IMR-90 (cell line): ENCODE measurements at regions not wholly inside any gene's neighbourhood (a gene's known extent, or its start where the extent isn't known, plus 50 kb on each side); places are given as distances from the start of the nearest gene placed in this dataset.

Source experiments
- ATAC-seq: fragments of 200-7000 bp; cut with Tn5 transposase; 2 replicates; pipeline ENCODE4 v1.9.1; 2020; ENCODE audit warnings: low read depth, mild to moderate bottlenecking, moderate library complexity
- BruUV-seq: library from RNA; stranded (reverse); fragments of 400-500 nt; replicated peaks from 2 replicates; lab custom pipeline; 2021; lab: Mats Ljungman, UMichigan
- CTCF ChIA-PET: fragments of 300-600 bp; formaldehyde crosslinking; extraction: SDS; loops from one replicate; lab custom pipeline; 2021; ENCODE audit warnings: antibody characterized with exemption; lab: Yijun Ruan, JAX
- POLR2A ChIA-PET: fragments of 300-600 bp; sonication (Branson Sonifier 250); formaldehyde crosslinking; loops from one replicate; lab custom pipeline; 2022; ENCODE audit warnings: antibody characterized with exemption; ENCODE audit not compliant: unreplicated experiment; lab: Charles Lee
- DNase-seq: peaks from one replicate; pipeline ENCODE4 v3.0.0; 2013
- H2AFZ ChIP-seq: replicated peaks from 2 replicates; pipeline ENCODE3; 2013; ENCODE audit warnings: low read length, mild to moderate bottlenecking; ENCODE audit not compliant: poor library complexity
- H2AK5ac ChIP-seq: 2 replicates; pipeline ENCODE4 v1.6.1; 2013; ENCODE audit warnings: low read depth, low read length, inconsistent platforms
- H2AK9ac ChIP-seq: replicated peaks from 2 replicates; pipeline ENCODE3; 2013; ENCODE audit warnings: mild to moderate bottlenecking, low read depth, low read length, moderate library complexity; ENCODE audit not compliant: poor library complexity
- H2BK120ac ChIP-seq: 2 replicates; pipeline ENCODE4 v1.6.1; 2013; ENCODE audit warnings: low read depth, low read length, inconsistent platforms
- H2BK15ac ChIP-seq: 3 replicates; pipeline ENCODE4 v1.6.1; 2013; ENCODE audit warnings: low read depth, low read length, inconsistent platforms
- H2BK20ac ChIP-seq: 2 replicates; pipeline ENCODE4 v1.6.1; 2013; ENCODE audit warnings: low read depth, mild to moderate bottlenecking, inconsistent platforms, low read length, moderate library complexity
- H2BK5ac ChIP-seq: 2 replicates; pipeline ENCODE4 v1.6.1; 2013; ENCODE audit warnings: mild to moderate bottlenecking, low read depth, low read length, inconsistent platforms; ENCODE audit not compliant: poor library complexity, severe bottlenecking
- H3K14ac ChIP-seq: replicated peaks from 2 replicates; pipeline ENCODE4 v1.6.1; 2013; ENCODE audit warnings: low read depth, low read length, inconsistent platforms
- H3K18ac ChIP-seq: 2 replicates; pipeline ENCODE4 v1.6.1; 2013; ENCODE audit warnings: low read depth, low read length, control low read depth
- H3K23ac ChIP-seq: 2 replicates; pipeline ENCODE4 v1.6.1; 2013; ENCODE audit warnings: low read depth, low read length, inconsistent platforms
- H3K27ac ChIP-seq: 2 replicates; pipeline ENCODE4 v1.5.1; 2013; ENCODE audit warnings: mild to moderate bottlenecking, control low read depth, low read length; ENCODE audit not compliant: insufficient read depth
- H3K27me3 ChIP-seq: 2 replicates; pipeline ENCODE4 v1.6.1; 2013; ENCODE audit warnings: low read length; ENCODE audit not compliant: control insufficient read depth, insufficient read depth
- H3K36me3 ChIP-seq: 2 replicates; pipeline ENCODE4 v1.6.1; 2013; ENCODE audit warnings: low read length, mixed read lengths; ENCODE audit not compliant: control insufficient read depth, insufficient read depth
- H3K4ac ChIP-seq: 2 replicates; pipeline ENCODE4 v1.6.1; 2013; ENCODE audit warnings: low read depth, low read length, inconsistent platforms
- H3K4me1 ChIP-seq: 2 replicates; pipeline ENCODE4 v1.6.1; 2013; ENCODE audit warnings: low read length, mixed read lengths; ENCODE audit not compliant: control insufficient read depth, insufficient read depth
- H3K4me2 ChIP-seq: 2 replicates; pipeline ENCODE4 v1.6.1; 2013; ENCODE audit warnings: low read depth, mild to moderate bottlenecking, control low read depth, low read length, moderate library complexity
- H3K4me3 ChIP-seq: 2 replicates; pipeline ENCODE4 v1.5.1; 2013; ENCODE audit warnings: low read depth, mild to moderate bottlenecking, control low read depth, low read length, moderate library complexity; ENCODE audit not compliant: insufficient read depth
- H3K56ac ChIP-seq: 2 replicates; pipeline ENCODE4 v1.6.1; 2013; ENCODE audit warnings: low read length, inconsistent platforms; ENCODE audit not compliant: insufficient read depth; ENCODE audit errors: extremely low read depth
- H3K79me1 ChIP-seq, 2 experiments: 2 replicates each; pipeline ENCODE4 v1.6.1; 2013; ENCODE audit warnings: low read length in 2 of 2, inconsistent platforms in 1 of 2, low read depth in 1 of 2
- H3K9ac ChIP-seq: 2 replicates; pipeline ENCODE4 v1.6.1; 2013; ENCODE audit warnings: low read depth, low read length, control low read depth
- H3K9me1 ChIP-seq: 2 replicates; pipeline ENCODE4 v1.6.1; 2013; ENCODE audit warnings: low read length, inconsistent platforms; ENCODE audit not compliant: insufficient read depth
- H3K9me3 ChIP-seq: 2 replicates; pipeline ENCODE4 v1.6.1; 2013; ENCODE audit warnings: low read length; ENCODE audit not compliant: control insufficient read depth, insufficient read depth
- H4K20me1 ChIP-seq: 2 replicates; pipeline ENCODE4 v1.6.1; 2013; ENCODE audit warnings: low read length, inconsistent platforms; ENCODE audit not compliant: insufficient read depth
- H4K5ac ChIP-seq: 2 replicates; pipeline ENCODE4 v1.6.1; 2013; ENCODE audit warnings: mild to moderate bottlenecking, low read depth, low read length, control low read depth
- H4K8ac ChIP-seq, 2 experiments: 2 replicates each; pipeline ENCODE4 v1.6.1; 2013; ENCODE audit warnings: low read depth in 2 of 2, low read length in 2 of 2, control low read depth in 1 of 2, inconsistent platforms in 1 of 2
- H4K91ac ChIP-seq: 2 replicates; pipeline ENCODE4 v1.6.1; 2013; ENCODE audit warnings: low read depth, low read length, inconsistent platforms; ENCODE audit not compliant: insufficient read depth
- CHD1 ChIP-seq: IDR thresholded peaks from 2 replicates; pipeline ENCODE4 v1.6.1; 2012; ENCODE audit warnings: low read depth, low read length, improper control_type of control experiment
- MAFK ChIP-seq: IDR thresholded peaks from 2 replicates; pipeline ENCODE4 v1.6.1; 2012; ENCODE audit warnings: low read depth, low read length, improper control_type of control experiment
- WGBS, 2 experiments: methylation state at CpG; one replicate each; pipeline versions ENCODE4 v1.1.5 to v1.1.7; 2013; ENCODE audit warnings: missing lambda C conversion rate in 2 of 2; ENCODE audit not compliant: insufficient read length in 1 of 2; ENCODE audit errors: extremely low coverage in 2 of 2; 5-methylcytosine and 5-hydroxymethylcytosine counted together
- dilution Hi-C: fragments of 300-500 bp; cut with HindIII; formaldehyde crosslinking; loops from one replicate; pipeline ENCODE4 v1.14.3; 2018; ENCODE audit warnings: low sequenced_read_pairs; ENCODE audit not compliant: unreplicated experiment
- in situ Hi-C: fragments of 300-500 bp; cut with MboI; formaldehyde crosslinking; loops from 3 replicates; pipeline ENCODE4 v1.14.3; 2019; ENCODE audit warnings: low sequenced_read_pairs, inconsistent platforms, mixed read lengths
- intact Hi-C: fragments of 100-400 bp; cut with micrococcal nuclease; formaldehyde crosslinking; loops from 2 replicates; pipeline ENCODE4 v1.10.0; 2022

DNA sequence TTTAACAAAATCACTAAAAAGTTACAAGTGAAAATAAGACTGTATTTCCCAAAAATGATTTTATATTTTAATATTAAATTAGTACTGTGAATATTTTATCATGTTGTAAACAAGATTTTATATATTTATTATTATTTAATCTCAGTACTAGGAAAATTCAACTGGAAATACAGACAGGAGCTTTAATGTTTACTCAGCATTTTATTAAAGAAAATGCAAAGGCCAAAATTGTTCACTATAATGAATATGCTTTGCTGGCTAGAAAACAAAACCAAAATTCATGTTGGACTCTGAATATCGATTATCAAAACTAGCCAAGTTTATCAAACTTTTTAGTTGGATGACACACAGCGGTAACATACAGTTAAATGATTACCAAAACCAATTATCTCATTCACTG lies 782.3 kb downstream of the AMY1C start:
- no peak overlapping the region for H2BK15ac ChIP-seq
- in situ Hi-C loops, result no loop called here
- no peak overlapping the region for H3K18ac ChIP-seq
- H3K4me1 ChIP-seq, result no peaks in the 10 kb centered on the region
- H3K9ac ChIP-seq, result no peak overlapping the region
- no peak overlapping the region for H3K14ac ChIP-seq
- BruUV-seq, result no TSS peak
- dilution Hi-C loops, result no loop called here
- H2BK20ac ChIP-seq, result no peak overlapping the region
- ChIA-PET CTCF (no interaction called here), POLR2A (no interaction called here)
- ATAC-seq (no peak), DNase-seq (no peak)
- H3K4ac ChIP-seq, result no peak overlapping the region
- H2BK120ac ChIP-seq, result no peak overlapping the region
- H4K91ac ChIP-seq, result no peak overlapping the region
- no peak overlapping the region for H3K56ac ChIP-seq
- H2BK5ac ChIP-seq, result no peak overlapping the region
- H3K79me1 ChIP-seq, result no peaks in the 10 kb centered on the region
- H3K27ac ChIP-seq, result no peak overlapping the region
- H4K5ac ChIP-seq, result no peak overlapping the region
- no peak overlapping the region for H2AK5ac ChIP-seq
- H2AK9ac ChIP-seq, result no peak overlapping the region
- no CpG with 5 or more reads among the region's 2 CpGs for WGBS, 2 experiments
- no peak overlapping the region for H3K23ac ChIP-seq
- H3K27me3 ChIP-seq, result no peaks in the 10 kb centered on the region
- no peaks in the 10 kb centered on the region for H3K9me3 ChIP-seq
- H4K20me1 ChIP-seq, result no peaks in the 10 kb centered on the region
- H3K9me1 ChIP-seq, result no peaks in the 10 kb centered on the region
- no peak overlapping the region for H3K4me2 ChIP-seq
- intact Hi-C loops, result no loop called here
- no peak overlapping the region for H4K8ac ChIP-seq
- H2AFZ ChIP-seq, result no peak overlapping the region
- no peaks in the 10 kb centered on the region for H3K36me3 ChIP-seq
- no peak overlapping the region for H3K4me3 ChIP-seq
- TF ChIP-seq MAFK (peak; percentile 80), CHD1 (no peak)
